HUES6 (cell line): ENCODE measurements at regions not wholly inside any gene's neighbourhood (a gene's known extent, or its start where the extent isn't known, plus 50 kb on each side); places are given as distances from the start of the nearest gene placed in this dataset.
"Not testable (repeated sequence)": the region's sequence is repeated elsewhere in the genome, so short reads cannot be mapped to it uniquely, and the experiment has no call there.

Experiments
- H3K27ac ChIP-seq: 2 replicates; pipeline ENCODE4 v1.7.0; 2013; ENCODE audit warnings: low read depth, mild to moderate bottlenecking, low read length, inconsistent platforms
- H3K27me3 ChIP-seq: 2 replicates; pipeline ENCODE4 v1.6.1; 2013; ENCODE audit warnings: low read length; ENCODE audit not compliant: control insufficient read depth, insufficient read depth
- H3K36me3 ChIP-seq: 2 replicates; pipeline ENCODE4 v1.6.1; 2013; ENCODE audit warnings: low read length; ENCODE audit not compliant: control insufficient read depth, insufficient read depth
- H3K4me1 ChIP-seq: 2 replicates; pipeline ENCODE4 v1.6.1; 2013; ENCODE audit warnings: low read length; ENCODE audit not compliant: control insufficient read depth, insufficient read depth
- H3K4me3 ChIP-seq: 2 replicates; pipeline ENCODE4 v1.5.1; 2013; ENCODE audit warnings: low read depth, low read length
- H3K9ac ChIP-seq: one replicate; pipeline ENCODE4 v1.6.1; 2013; ENCODE audit warnings: mild to moderate bottlenecking, low read length
- H3K9me3 ChIP-seq: 2 replicates; pipeline ENCODE4 v1.6.1; 2013; ENCODE audit warnings: low read depth, low read length; ENCODE audit not compliant: control insufficient read depth, insufficient read depth

DNA sequence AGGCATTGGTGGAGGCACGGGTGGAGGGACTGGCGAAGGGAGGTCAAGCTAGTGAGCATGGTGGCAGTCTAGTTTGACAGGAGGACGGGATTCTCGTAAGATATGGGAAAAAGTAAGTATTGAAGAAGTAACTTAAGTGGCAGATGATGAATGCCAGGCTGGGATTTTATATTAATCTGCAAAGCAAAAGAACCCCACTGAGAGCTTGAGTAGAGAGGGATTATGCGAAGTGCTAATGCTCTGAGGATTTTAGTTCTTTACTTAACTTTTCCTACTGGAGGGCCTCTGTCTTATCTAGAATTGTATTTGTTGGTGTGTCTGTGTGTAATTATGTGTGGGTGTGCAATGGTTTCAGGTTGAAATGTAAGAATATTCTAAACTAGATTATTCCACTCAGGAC, 327.9 kb downstream of the FAT4 start:
- Histone ChIP-seq H3K27ac (no peak overlapping the region), H3K4me3 (no peak overlapping the region), H3K9ac (no peak overlapping the region), H3K9me3 (no peaks in the 10 kb centered on the region; the same call in 1 of the 2 replicates), H3K4me1 (peaks cover 43% of the 10 kb centered on the region), H3K36me3 (no peaks in the 10 kb centered on the region), H3K27me3 (no peaks in the 10 kb centered on the region)

DNA sequence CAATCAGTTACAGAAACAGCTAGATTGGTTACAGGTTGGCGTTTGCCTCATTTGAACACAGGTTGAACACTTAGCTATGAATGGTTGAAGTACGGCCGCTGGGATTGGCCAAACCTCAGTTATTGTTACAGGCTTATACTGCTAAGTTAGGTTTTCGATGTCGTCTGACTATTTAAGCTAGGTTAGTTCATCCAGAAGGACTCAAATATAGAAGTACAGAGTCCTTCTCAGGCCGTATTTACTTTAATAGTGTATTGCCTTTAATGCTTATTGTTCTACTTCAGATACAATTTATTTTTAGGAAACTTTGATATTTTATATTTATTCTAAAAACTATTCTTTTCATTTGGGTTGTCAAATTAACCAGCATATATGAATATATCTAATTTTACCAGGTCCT, 334.7 kb downstream of the FAT4 start:
- Histone ChIP-seq H3K4me3 (no peak overlapping the region), H3K9me3 (peaks cover 10% of the 10 kb centered on the region), H3K27ac (no peak overlapping the region), H3K4me1 (no peaks in the 10 kb centered on the region), H3K27me3 (no peaks in the 10 kb centered on the region), H3K9ac (no peak overlapping the region), H3K36me3 (no peaks in the 10 kb centered on the region)

DNA sequence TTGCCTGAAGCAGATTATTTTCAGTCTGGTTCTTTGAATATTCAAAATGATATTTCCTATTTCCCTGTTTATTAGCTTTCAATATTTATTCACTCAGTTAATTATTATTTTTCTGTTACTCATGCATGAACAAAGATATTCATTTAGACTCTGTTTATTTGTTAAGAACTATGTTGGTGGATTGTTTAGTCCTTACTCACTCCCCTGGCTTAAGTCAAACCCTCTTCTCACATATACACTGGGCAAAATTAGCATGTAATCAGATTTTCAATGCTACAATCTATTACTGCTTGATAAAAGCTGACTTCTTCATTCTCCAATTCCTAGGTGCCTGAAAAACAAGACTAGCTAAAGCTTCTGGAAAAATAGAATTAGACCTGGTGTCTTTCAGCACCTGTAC, 335.8 kb downstream of the FAT4 start:
- Histone ChIP-seq H3K4me3 (no peak overlapping the region), H3K36me3 (no peaks in the 10 kb centered on the region), H3K4me1 (no peaks in the 10 kb centered on the region), H3K27ac (no peak overlapping the region), H3K27me3 (no peaks in the 10 kb centered on the region), H3K9ac (no peak overlapping the region), H3K9me3 (peaks cover 10% of the 10 kb centered on the region)

DNA sequence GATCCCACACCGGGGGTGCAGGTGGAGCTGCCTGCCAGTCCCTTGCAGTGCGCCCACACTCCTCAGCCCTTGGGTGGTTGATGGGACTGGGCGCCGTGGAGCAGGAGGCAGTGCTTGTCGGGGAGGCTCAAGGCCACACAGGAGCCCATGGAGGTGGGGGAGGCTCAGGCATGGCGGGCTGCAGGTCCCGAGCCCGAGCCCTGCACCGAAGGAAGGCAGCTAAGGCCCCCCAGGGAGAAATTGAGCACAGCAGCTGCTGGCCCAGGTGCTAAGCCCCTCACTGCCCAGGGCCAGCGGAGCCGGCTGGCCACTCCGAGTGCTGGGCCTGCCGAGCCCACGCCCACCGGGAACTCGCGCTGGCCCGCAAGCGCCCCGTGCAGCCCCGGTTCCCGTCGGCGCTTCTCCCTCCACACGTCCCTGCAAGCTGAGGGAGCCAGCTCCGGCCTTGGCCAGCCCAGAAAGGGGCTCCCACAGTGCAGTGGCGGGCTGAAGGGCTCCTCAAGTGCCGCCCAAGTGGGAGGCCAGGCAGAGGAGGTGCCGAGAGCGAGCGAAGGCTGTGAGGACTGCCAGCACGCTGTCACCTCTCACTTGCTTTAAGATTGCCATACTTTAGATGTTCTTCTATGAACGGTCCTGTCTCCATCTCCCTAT, 337.1 kb downstream of the FAT4 start:
- H3K9ac ChIP-seq, H3K4me3 ChIP-seq, H3K36me3 ChIP-seq, H3K27me3 ChIP-seq, H3K27ac ChIP-seq, H3K4me1 ChIP-seq: not testable (repeated sequence)
- peaks cover 10% of the 10 kb centered on the region for H3K9me3 ChIP-seq

DNA sequence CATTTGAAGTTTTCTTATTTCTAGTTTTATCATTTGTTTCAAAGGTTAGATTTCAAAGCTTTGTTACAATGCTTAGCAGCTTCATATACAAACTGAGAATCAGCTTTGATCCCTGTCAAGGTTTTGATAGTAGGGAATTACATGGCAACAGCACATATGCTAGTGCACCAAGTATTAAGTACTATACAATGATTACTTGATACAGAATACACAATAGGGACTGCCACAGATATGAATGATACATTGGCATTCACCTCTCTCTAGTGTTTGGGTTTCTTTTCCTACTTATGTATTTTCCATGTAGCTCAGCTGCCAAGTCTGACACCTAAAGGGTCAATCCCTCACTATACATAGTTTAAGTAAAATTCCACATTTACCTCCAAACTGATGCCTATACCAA, 344.0 kb downstream of the FAT4 start:
- H3K9me3 ChIP-seq = no peaks in the 10 kb centered on the region

DNA sequence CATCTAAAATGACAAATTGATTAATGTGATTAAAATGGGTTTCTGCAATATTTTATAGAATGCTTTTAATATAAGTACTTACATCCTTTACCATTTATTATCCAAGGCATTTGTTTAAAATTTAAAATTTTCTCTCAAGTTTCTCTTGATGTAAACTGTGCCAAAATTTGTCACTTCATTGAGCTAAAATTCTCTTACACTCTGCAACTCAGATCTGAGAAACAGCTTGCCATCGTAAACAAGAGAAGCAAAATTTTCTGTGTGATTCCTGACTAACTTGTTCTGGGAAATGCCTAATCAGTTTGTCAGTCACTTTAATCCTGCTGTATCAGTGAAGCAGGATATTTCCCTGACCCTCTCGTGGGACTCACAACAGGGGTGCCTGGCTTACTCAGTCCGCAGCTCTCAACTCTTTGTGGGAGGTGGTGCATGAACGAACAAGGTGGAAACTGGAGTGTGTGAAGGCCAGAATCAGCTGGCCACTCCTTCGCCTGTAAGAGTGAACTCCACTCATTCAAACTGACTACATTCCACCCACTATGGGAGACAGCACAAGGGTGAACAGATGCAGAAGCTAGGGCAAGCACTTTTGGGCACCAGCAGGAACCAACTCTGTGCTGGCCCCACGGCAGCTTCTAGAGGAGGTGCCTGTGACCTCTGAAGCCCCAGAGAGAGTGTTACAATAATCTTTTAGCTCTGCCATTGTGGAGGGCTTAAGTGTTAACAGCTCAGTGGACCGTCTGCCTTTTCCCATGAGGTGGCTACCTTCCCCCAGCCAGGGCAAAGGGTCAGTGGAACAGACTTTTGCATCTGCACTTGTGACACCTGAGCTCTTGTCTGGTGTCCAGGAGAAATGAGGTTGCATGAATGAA, 349.4 kb downstream of the FAT4 start:
- peaks cover 4% of the 10 kb centered on the region; the same call in 1 of the 2 replicates for H3K4me1 ChIP-seq
- H3K36me3 ChIP-seq = no peaks in the 10 kb centered on the region
- H3K27ac ChIP-seq = no peak overlapping the region
- H3K27me3 ChIP-seq = no peaks in the 10 kb centered on the region
- H3K4me3 ChIP-seq = no peak overlapping the region
- H3K9ac ChIP-seq = no peak overlapping the region
- H3K9me3 ChIP-seq = peaks cover 10% of the 10 kb centered on the region

More for the DNA sequence above, 344.0 kb downstream of the FAT4 start:
- Histone ChIP-seq H3K4me1 (peaks cover 8% of the 10 kb centered on the region), H3K4me3 (no peak overlapping the region), H3K36me3 (no peaks in the 10 kb centered on the region), H3K27ac (no peak overlapping the region), H3K27me3 (no peaks in the 10 kb centered on the region), H3K9ac (no peak overlapping the region)

DNA sequence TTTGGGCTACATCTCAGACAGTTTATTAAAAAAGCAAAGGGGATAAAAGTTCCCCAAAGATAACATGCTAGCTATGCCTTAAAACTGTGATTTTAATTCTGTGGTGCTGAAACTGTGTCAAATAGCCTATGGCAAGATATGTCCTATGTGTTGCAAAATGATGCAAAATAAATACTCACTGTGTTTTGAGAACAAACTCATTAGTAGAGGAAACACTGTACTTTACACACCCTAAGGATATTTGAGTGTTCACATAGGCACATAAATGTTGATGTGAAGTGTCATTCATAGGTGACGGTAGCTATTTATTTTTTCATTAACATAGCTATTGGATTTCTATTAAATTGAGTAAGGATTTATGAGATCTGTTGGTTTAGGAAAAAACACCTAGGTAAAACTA, 351.9 kb downstream of the FAT4 start:
- Histone ChIP-seq H3K9ac (no peak overlapping the region), H3K36me3 (no peaks in the 10 kb centered on the region), H3K9me3 (peaks cover 10% of the 10 kb centered on the region), H3K4me1 (no peaks in the 10 kb centered on the region), H3K4me3 (no peak overlapping the region), H3K27ac (no peak overlapping the region), H3K27me3 (no peaks in the 10 kb centered on the region)

DNA sequence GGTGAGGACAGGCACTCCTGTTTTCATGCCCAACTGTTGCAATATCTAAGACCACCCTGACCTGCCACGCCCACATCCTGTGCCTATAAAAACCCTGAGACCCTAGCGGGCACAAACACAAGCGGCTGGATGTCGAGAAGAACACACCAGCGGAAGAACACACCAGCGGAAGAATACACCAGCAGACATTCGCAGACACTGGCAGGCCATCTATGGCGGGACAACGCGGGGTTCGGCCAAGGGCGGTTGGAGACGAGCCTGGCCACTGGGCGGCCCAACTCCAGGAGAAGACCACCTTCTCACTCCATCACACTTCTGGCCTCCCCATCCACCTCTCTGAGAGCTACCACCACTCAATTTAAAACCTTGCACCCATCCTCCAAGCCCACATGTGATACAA, 361.4 kb downstream of the FAT4 start:
- no peaks in the 10 kb centered on the region for H3K9me3 ChIP-seq
- no peak overlapping the region for H3K27ac ChIP-seq
- no peak overlapping the region for H3K9ac ChIP-seq
- H3K4me1 ChIP-seq = peaks cover 2% of the 10 kb centered on the region; the same call in 1 of the 2 replicates
- H3K36me3 ChIP-seq = no peaks in the 10 kb centered on the region
- no peak overlapping the region for H3K4me3 ChIP-seq
- H3K27me3 ChIP-seq = no peaks in the 10 kb centered on the region

DNA sequence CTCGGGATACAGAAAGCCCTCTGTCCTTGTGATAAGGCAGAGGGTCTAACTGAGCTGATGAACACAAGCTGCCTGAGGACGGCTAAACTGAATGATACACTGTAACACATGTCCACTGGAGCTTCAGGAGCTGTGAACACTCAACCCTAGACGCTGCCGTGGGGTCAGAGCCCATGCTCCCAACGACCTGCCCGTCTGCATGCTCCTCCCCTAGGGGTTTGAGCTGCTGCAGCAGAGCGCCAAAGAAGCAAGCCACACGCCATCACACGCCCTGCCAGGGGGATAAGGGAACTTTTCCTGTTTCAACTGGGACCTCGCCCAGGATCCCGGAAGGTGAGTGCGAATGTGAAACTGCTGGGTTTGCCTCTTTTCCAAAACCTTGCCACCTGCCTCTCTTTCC, 361.8 kb downstream of the FAT4 start:
- no peaks in the 10 kb centered on the region for H3K27me3 ChIP-seq
- no peaks in the 10 kb centered on the region for H3K9me3 ChIP-seq
- H3K4me1 ChIP-seq = peaks cover 7% of the 10 kb centered on the region; the same call in 1 of the 2 replicates
- H3K36me3 ChIP-seq = no peaks in the 10 kb centered on the region
- no peak overlapping the region for H3K27ac ChIP-seq
- H3K4me3 ChIP-seq = no peak overlapping the region
- H3K9ac ChIP-seq = no peak overlapping the region

DNA sequence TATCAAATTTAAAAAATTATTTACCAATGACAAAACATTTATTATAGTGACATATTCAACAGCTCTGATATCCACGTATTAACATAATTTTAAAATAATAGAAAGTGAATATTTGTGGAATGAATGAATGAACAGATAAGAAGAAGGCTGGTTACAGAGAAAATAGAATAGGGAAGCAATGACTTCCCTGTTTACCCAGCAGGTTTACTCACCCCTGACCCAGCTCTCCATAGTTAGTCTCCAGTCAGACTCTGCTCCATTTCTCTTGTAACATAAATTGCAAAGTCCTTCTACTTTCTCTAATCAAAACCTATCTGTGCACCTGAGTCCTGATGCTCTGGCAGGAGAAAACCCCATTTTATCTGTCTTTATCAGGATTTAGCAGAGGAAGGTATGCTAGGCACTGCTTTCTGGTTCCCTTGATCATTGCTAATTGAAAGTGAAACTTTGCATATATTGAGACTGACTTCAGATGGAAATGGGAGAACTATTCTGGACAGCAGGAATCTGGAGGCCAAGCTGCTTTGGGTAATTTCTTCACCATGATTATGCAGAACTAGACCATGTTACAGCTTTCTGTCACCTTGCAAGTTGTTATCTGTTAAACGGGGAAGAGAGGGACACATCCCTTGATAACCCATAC, 363.0 kb downstream of the FAT4 start:
- Histone ChIP-seq H3K36me3 (no peaks in the 10 kb centered on the region), H3K4me3 (no peak overlapping the region), H3K27me3 (no peaks in the 10 kb centered on the region), H3K9me3 (no peaks in the 10 kb centered on the region), H3K4me1 (peaks cover 8% of the 10 kb centered on the region; the same call in 1 of the 2 replicates), H3K9ac (no peak overlapping the region), H3K27ac (no peak overlapping the region)

DNA sequence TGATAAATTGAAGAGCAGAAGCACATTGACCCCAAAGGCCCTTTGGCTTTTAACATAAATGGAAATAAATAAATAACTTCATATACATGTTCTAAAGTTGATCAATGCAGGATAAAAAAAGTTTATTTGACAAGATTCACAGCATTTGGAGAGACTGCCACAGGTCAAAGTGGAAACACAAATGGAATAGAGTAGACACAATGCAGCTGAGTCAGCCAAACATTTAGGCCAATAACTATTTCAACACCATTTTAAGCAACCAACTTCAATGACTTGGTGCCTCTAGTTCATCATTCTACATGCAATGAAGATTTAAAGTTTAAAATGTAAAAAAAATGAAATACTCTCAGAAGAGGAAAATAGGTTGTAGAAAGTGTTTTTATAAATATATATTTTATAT, 365.2 kb downstream of the FAT4 start:
- Histone ChIP-seq H3K9me3 (no peaks in the 10 kb centered on the region), H3K27me3 (no peaks in the 10 kb centered on the region), H3K36me3 (no peaks in the 10 kb centered on the region), H3K27ac (no peak overlapping the region), H3K4me1 (peaks cover 8% of the 10 kb centered on the region; the same call in 1 of the 2 replicates), H3K4me3 (no peak overlapping the region), H3K9ac (no peak overlapping the region)
